CD4-positive, alpha-beta T cell treated with Interleukin-4 for 1 hour (primary cell): ENCODE measurements at regions not wholly inside any gene's neighbourhood (a gene's known extent, or its start where the extent isn't known, plus 50 kb on each side); places are given as distances from the start of the nearest gene placed in this dataset.
"Not testable (repeated sequence)": the region's sequence is repeated elsewhere in the genome, so short reads cannot be mapped to it uniquely, and the experiment has no call there.

Source experiments
- DNase-seq, 2 donors: peaks; one replicate each; pipeline ENCODE4 v3.0.0-alpha.2; 2020 to 2022

DNA sequence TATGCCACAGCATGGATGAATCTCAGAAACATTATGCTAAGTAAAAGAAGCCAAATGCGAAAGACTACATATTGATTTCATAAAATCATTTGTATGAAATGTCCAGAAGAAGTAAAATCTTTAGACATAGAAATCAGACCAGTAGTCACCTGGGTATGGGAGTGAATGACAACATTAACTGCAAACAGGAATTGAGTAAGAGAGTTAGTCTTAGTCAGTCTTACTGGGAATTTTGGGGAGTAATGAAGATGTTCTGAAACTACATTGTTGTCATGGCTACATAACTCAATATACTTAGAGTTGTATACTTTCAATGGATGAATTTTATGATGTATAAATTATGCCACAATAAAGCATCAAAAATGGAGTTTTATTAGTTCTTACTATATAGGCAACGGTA, 107.8 kb upstream of the CHORDC1 start:
- no peak for DNase-seq

GRCh38 chr11:90329043-90329442, 106.2 kb upstream of the CHORDC1 start:
- DNase-seq: no peak

GRCh38 chr11:90326647-90327046, 103.8 kb upstream of the CHORDC1 start:
- no peak for DNase-seq

DNA sequence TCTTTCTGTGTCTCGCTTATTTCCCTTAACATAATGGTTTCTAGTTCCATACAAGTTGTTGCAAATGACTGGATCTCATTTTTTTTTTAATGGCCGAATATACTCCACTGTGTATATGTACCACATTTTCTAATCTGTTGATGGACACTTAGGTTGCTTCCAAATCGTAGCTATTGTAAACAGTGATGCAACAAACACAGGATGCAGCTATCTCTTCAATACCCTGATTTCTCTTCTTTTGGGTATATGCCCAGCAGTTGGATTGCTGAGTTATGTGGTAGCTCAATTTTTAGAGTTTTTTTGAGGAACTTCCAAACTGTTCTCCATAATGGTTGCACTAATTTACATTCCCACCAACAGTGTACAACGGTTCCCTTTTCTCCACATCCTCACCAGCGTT, 100.4 kb upstream of the CHORDC1 start:
- no peak for DNase-seq

- DNase-seq: no peak
Observed at GRCh38 chr11:90321018-90321417, 98.2 kb upstream of the CHORDC1 start.

- no peak for DNase-seq
Observed at GRCh38 chr11:90318651-90319050, 95.8 kb upstream of the CHORDC1 start.

DNA sequence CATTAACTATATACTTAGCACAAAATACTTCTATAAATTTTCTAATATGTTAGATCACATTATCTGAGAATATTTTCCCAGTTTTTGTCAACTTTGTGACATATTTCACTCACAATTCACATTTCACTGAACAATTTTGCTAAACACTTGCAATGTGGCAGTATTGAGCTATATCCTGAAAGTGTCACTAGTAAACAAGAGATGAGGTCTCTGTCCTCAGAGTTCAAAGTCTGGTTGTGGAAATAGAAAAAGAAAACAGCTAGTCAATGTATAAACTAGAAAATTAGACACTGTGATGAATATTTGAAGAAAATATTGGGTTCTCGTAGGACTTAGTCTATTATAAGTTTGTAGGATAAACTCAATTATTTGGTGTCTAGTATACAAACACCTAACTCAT, 87.4 kb upstream of the CHORDC1 start:
- DNase-seq: no peak

GRCh38 chr11:90309693-90310092, 86.8 kb upstream of the CHORDC1 start:
- DNase-seq: no peak

GRCh38 chr11:90294526-90294925, 71.7 kb upstream of the CHORDC1 start:
- DNase-seq: no peak

GRCh38 chr11:90294091-90294490, 71.2 kb upstream of the CHORDC1 start:
- no peak for DNase-seq

DNA sequence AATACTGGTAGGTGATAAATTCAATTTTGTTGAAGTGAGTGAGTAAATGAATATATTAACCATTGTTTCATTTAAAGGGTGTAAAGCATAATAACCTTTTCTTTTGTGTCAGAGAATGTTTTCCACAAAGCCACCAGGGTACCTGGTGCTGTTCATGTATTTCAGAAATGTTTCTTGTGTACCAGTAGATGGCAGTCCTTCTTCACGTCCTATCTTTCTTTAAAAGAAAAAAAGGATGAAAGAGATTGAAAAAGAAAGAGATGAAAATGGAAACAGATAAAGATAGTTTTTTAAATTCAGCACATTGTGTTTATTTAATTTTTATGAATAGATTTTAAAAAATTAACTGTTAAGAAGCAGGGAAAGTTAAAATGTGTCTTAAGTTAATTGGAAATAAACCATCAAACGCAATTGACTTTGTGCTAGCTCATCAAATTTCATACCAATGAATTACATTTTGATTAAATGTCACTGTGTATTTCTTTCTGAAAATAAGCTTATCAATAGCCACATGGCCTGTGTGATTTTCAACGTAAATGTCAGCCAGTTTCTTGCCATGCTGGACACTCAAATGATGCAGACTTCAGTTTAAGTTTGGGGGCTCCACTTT, 65.5 kb upstream of the CHORDC1 start:
- no peak for DNase-seq

GRCh38 chr11:90286640-90287039, 63.8 kb upstream of the CHORDC1 start:
- no peak for DNase-seq

DNA sequence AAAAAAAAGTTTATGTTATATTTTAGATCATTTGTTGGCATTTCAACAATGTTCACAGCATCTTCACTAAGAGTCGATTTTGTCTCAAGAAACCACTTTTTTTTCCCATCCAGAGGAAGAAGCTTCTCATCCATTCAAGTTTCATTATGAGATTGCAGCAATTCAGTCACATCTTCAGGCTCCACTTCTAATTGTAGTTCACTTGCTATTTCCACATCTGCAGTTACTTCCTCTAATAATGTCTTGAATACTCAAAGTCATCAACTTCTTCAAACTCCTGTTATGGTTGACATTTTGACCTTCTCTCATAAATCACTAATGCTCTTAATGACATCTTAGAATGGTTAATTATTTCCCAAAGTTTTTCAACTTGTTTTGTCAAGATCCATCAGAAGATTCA, 61.3 kb upstream of the CHORDC1 start:
- no peak for DNase-seq

DNA sequence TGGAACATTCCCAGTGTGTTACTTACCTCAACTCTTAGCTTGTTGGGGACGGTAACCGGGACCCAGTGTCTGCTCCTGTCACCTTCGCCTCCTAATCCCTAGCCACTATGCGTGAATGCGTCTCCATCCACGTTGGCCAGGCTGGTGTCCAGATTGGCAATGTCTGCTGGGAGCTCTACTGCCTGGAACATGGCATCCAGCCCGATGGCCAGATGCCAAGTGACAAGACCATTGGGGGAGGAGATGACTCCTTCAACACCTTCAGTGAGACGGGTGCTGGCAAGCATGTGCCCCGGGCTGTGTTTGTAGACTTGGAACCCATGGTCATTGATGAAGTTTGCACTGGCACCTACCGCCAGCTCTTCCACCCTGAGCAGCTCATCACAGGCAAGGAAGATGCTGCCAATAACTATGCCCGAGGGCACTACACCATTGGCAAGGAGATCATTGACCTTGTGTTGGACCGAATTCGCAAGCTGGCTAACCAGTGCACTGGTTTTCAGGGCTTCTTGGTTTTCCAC, 59.8 kb upstream of the CHORDC1 start:
- DNase-seq: not testable (repeated sequence)

GRCh38 chr11:90274362-90274761, 51.5 kb upstream of the CHORDC1 start:
- DNase-seq: no peak
